Panc1 (cell line): ENCODE measurements at regions not wholly inside any gene's neighbourhood (a gene's known extent, or its start where the extent isn't known, plus 50 kb on each side); places are given as distances from the start of the nearest gene placed in this dataset.

Experiments
- ATAC-seq: fragments of 200-7000 bp; cut with Tn5 transposase; 2 replicates; pipeline ENCODE4 v1.9.1; 2020; ENCODE audit warnings: mild to moderate bottlenecking, moderate library complexity
- BruUV-seq: library from RNA; stranded (reverse); fragments of 400-500 nt; replicated peaks from 2 replicates; lab custom pipeline; 2021; lab: Mats Ljungman, UMichigan
- CTCF ChIA-PET: fragments of 300-600 bp; sonication (Branson Sonifier 250); formaldehyde crosslinking; loops from one replicate; lab custom pipeline; 2022; ENCODE audit warnings: antibody characterized with exemption; lab: Charles Lee
- POLR2A ChIA-PET: fragments of 300-600 bp; sonication (Branson Sonifier 250); formaldehyde crosslinking; loops from one replicate; lab custom pipeline; 2022; ENCODE audit warnings: antibody characterized with exemption; lab: Charles Lee
- DNase-seq: peaks from one replicate; pipeline ENCODE4 v3.0.0-alpha.2; 2010; ENCODE audit warnings: low read depth, low spot score
- H3K27ac ChIP-seq: 2 replicates; pipeline ENCODE4 v1.5.1; 2011; ENCODE audit warnings: mild to moderate bottlenecking, low read length, inconsistent platforms
- H3K27me3 ChIP-seq: fragments of 200-500 bp; sonication (Bioruptor generic); 2 replicates; pipeline ENCODE4 v1.6.0; 2014; ENCODE audit warnings: low read length, inconsistent platforms; ENCODE audit not compliant: control insufficient read depth, insufficient read depth
- H3K36me3 ChIP-seq: fragments of 200-500 bp; sonication (Bioruptor generic); 2 replicates; pipeline ENCODE4 v1.5.1; 2014; ENCODE audit warnings: inconsistent platforms, mild to moderate bottlenecking, low read length, moderate library complexity; ENCODE audit not compliant: control insufficient read depth, insufficient read depth
- H3K4me1 ChIP-seq: 2 replicates; pipeline ENCODE4 v1.5.1; 2011; ENCODE audit warnings: inconsistent platforms, mild to moderate bottlenecking, low read length, moderate library complexity; ENCODE audit not compliant: control insufficient read depth, insufficient read depth
- H3K4me3 ChIP-seq, 2 experiments: 2 replicates each; pipeline ENCODE4 v1.5.1; 2011 to 2012; ENCODE audit warnings: low read depth in 2 of 2, low read length in 2 of 2, mild to moderate bottlenecking in 2 of 2, inconsistent platforms in 1 of 2, moderate library complexity in 1 of 2
- H3K9me3 ChIP-seq: fragments of 200-500 bp; sonication (Bioruptor generic); 2 replicates; pipeline ENCODE4 v1.5.1; 2014; ENCODE audit warnings: low read depth, mild to moderate bottlenecking, inconsistent platforms, low read length, moderate library complexity; ENCODE audit not compliant: control insufficient read depth, insufficient read depth
- POLR2AphosphoS5 ChIP-seq: IDR thresholded peaks from 2 replicates; pipeline ENCODE4 v1.6.1; 2012; ENCODE audit warnings: mild to moderate bottlenecking, low read depth, low read length, moderate library complexity
- SIN3A ChIP-seq: IDR thresholded peaks from 2 replicates; pipeline ENCODE4 v1.6.1; 2012; ENCODE audit warnings: low read depth, mild to moderate bottlenecking, low read length, moderate library complexity, borderline replicate concordance; ENCODE audit not compliant: insufficient read depth
- TCF7L2 ChIP-seq: IDR thresholded peaks from 2 replicates; pipeline ENCODE4 v1.6.1; 2011; ENCODE audit warnings: mild to moderate bottlenecking, low read depth, low read length, inconsistent platforms
- in situ Hi-C: cut with HindIII; loops from 2 replicates; pipeline ENCODE4 v1.10.0; 2016; ENCODE audit warnings: low sequenced_read_pairs, low pct_unique_long_range_greater_than_20kb
- intact Hi-C: fragments of 100-400 bp; cut with micrococcal nuclease; formaldehyde crosslinking; loops from one replicate; pipeline ENCODE4 v1.10.0; 2022; ENCODE audit not compliant: unreplicated experiment
- TF ChIP-seq, protein P1 (sequence below): fragments of 450-650 bp; IDR thresholded peaks from 2 replicates; pipeline ENCODE4 v1.5.1; 2017; ENCODE audit warnings: mild to moderate bottlenecking
- TF ChIP-seq, protein P2 (sequence below), 2 experiments: IDR thresholded peaks; 2 replicates each; pipeline ENCODE4 v1.6.1; 2011 to 2012; ENCODE audit warnings: low read depth in 2 of 2, control low read depth in 1 of 2, low read length in 1 of 2, mild to moderate bottlenecking in 1 of 2, moderate library complexity in 1 of 2; ENCODE audit not compliant: insufficient read depth in 1 of 2

DNA sequence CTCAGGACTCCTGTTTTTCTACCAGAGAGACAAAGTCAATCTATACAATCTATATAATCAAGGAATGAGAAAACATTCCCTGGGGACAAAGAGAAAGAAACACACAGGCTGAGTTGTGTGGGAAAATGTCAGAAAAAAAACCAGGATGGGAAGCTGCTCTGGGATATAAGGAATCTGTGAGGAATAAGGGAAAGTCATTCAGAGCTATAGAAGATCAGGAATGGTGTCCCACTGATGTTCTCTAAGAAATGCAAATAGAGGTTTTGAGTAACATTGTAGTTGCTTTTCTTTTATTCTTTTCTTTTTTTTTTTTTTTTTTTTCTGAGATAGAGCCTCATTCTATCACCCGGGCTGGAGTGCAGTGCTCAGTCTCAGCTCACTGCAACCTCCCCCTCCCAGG is 605.9 kb upstream of the KLF4 start:
- Histone ChIP-seq H3K4me3 (no peak overlapping the region), H3K4me1 (no peaks in the 10 kb centered on the region), H3K27me3 (no peaks in the 10 kb centered on the region), H3K9me3 (no peaks in the 10 kb centered on the region), H3K36me3 (no peaks in the 10 kb centered on the region), H3K27ac (no peak overlapping the region)
- ATAC-seq (no peak), DNase-seq (no peak)
- in situ Hi-C loops (no loop called here), intact Hi-C loops (no loop called here)
- no TSS peak for BruUV-seq
- ChIA-PET POLR2A (no interaction called here), CTCF (no interaction called here)
- TF ChIP-seq, protein P1, sequence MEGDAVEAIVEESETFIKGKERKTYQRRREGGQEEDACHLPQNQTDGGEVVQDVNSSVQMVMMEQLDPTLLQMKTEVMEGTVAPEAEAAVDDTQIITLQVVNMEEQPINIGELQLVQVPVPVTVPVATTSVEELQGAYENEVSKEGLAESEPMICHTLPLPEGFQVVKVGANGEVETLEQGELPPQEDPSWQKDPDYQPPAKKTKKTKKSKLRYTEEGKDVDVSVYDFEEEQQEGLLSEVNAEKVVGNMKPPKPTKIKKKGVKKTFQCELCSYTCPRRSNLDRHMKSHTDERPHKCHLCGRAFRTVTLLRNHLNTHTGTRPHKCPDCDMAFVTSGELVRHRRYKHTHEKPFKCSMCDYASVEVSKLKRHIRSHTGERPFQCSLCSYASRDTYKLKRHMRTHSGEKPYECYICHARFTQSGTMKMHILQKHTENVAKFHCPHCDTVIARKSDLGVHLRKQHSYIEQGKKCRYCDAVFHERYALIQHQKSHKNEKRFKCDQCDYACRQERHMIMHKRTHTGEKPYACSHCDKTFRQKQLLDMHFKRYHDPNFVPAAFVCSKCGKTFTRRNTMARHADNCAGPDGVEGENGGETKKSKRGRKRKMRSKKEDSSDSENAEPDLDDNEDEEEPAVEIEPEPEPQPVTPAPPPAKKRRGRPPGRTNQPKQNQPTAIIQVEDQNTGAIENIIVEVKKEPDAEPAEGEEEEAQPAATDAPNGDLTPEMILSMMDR = no peak
- TF ChIP-seq, protein P2, sequence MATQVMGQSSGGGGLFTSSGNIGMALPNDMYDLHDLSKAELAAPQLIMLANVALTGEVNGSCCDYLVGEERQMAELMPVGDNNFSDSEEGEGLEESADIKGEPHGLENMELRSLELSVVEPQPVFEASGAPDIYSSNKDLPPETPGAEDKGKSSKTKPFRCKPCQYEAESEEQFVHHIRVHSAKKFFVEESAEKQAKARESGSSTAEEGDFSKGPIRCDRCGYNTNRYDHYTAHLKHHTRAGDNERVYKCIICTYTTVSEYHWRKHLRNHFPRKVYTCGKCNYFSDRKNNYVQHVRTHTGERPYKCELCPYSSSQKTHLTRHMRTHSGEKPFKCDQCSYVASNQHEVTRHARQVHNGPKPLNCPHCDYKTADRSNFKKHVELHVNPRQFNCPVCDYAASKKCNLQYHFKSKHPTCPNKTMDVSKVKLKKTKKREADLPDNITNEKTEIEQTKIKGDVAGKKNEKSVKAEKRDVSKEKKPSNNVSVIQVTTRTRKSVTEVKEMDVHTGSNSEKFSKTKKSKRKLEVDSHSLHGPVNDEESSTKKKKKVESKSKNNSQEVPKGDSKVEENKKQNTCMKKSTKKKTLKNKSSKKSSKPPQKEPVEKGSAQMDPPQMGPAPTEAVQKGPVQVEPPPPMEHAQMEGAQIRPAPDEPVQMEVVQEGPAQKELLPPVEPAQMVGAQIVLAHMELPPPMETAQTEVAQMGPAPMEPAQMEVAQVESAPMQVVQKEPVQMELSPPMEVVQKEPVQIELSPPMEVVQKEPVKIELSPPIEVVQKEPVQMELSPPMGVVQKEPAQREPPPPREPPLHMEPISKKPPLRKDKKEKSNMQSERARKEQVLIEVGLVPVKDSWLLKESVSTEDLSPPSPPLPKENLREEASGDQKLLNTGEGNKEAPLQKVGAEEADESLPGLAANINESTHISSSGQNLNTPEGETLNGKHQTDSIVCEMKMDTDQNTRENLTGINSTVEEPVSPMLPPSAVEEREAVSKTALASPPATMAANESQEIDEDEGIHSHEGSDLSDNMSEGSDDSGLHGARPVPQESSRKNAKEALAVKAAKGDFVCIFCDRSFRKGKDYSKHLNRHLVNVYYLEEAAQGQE (IDR thresholded peaks at IDR 0.05; ENCODE audit: insufficient read depth in 1 of 2, low read depth in 2 of 2, low read length in 1 of 2) = no peak
- TF ChIP-seq SIN3A (no peak), POLR2AphosphoS5 (no peak), TCF7L2 (no peak)

DNA sequence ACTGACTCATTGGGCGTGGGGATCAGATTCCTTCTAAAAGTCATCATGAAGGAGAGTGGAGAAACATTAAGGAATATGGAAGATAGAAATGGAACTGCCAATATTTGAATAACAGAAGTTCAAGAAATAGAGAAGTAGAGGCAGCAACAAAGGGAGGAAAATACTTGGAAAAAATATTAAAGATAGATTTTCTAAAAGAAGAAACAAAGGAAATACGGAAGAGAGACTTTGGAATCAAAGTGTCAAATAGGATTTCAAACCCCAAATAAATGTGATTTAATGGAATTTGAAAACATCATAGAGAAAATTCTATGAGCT is 605.1 kb upstream of the KLF4 start:
- no peak for ATAC-seq
- BruUV-seq = no TSS peak
- intact Hi-C loops = no loop called here
- in situ Hi-C loops = no loop called here
- ChIA-PET CTCF (no interaction called here), POLR2A (no interaction called here)
- no peaks in the 10 kb centered on the region for H3K36me3 ChIP-seq
- no peaks in the 10 kb centered on the region for H3K27me3 ChIP-seq
- H3K4me3 ChIP-seq = no peak overlapping the region
- H3K9me3 ChIP-seq = no peaks in the 10 kb centered on the region
- no peak for TF ChIP-seq POLR2AphosphoS5
- TF ChIP-seq, protein P1 = no peak
- H3K4me1 ChIP-seq = no peaks in the 10 kb centered on the region
- DNase-seq = no peak
- no peak overlapping the region for H3K27ac ChIP-seq
